GM18907 (cell line): ENCODE measurements at regions not wholly inside any gene's neighbourhood (a gene's known extent, or its start where the extent isn't known, plus 50 kb on each side); places are given as distances from the start of the nearest gene placed in this dataset.

Source experiments
- ATAC-seq: cut with Tn5 transposase; IDR thresholded peaks from one replicate; pipeline ENCODE4 v1.9.1; 2021; ENCODE audit warnings: mild to moderate bottlenecking, moderate library complexity; ENCODE audit not compliant: unreplicated experiment

- ATAC-seq: peak; percentile 85
Measured at GRCh38 chr5:165630261-165630778, 2124.9 kb downstream of the MAT2B start.

DNA sequence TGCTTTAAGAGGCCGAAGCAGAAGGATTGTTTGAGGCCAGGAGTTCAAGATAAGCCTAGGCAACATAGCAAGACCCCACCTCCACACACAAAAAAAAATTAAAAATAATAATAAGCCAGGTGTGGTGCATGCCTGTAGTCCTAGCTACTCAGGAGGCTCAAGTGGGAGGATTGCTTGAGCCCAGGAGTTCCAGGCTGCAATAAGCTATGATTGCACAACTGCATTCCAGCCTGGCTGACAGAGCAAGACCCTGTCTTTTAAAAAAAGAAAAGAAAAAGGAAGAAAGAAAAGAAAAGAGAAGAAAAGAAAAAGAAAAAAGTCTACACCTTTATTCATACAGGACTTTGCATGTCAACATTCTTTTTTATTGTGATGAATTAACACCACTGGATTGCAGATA, 2125.8 kb downstream of the MAT2B start:
- ATAC-seq: no peak

DNA sequence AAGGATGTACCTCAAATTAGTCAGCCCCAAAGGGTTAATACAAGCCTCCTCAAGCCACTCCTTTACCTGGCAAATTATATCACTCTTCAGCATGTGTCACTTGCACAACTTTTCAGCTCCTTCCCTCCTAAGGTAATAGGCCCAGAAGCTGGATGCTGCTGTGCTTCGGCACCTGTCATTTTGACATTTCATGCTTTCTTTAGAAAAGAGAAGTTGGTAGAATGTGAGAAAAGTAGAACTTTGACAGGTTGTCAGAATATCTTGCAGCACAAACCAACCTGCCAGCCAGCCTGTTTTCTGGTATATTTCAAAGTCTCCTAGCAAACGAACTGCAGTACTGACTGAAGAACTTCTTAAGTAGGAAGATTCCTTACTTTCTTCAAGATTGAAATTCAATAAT, 2136.9 kb downstream of the MAT2B start:
- ATAC-seq: no peak

- no peak for ATAC-seq
Measured at GRCh38 chr5:165665735-165666400, 2160.4 kb downstream of the MAT2B start.

DNA sequence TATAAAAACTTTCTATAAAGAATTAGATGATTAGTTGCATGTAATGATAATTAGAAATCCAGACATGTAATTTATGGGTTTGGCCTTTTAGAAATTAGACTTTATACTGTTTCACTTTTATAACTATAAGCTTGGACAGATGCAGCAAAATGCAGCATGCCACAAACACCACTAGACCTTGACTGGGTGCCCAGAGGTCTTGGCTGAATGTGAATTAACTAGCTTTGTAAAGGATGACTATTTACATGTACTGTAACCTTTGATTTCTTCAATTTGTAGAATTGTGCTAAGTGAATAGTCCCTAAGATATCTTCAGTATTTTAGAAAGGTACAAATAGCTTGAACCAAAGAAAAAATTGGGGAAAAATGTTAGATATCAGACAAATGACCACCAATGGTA, 2168.1 kb downstream of the MAT2B start:
- no peak for ATAC-seq

GRCh38 chr5:165695796-165696195, 2190.4 kb downstream of the MAT2B start:
- no peak for ATAC-seq

- ATAC-seq: no peak
Measured at GRCh38 chr5:165705960-165706359, 2200.5 kb downstream of the MAT2B start.

DNA sequence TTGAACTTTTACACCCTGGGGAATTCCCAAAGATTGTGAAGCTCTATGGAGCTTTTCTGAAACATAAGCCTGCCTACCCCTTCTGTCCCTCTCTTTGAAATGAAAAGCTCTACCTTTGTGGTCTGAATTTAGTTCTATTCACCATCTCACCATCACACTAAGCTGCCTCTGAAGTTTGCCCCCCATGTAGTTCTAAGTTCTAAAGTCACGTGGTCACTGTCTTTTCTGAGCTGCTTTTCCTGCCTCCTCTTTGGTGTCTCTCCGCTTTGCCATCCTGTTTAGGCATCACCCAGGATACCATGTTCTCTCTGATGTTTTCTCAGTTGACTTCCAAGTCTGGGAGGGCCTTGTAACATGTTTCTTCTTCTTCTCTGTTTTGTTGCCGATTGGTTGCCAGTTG, 2206.6 kb downstream of the MAT2B start:
- ATAC-seq: no peak

- ATAC-seq: no peak
Measured at GRCh38 chr5:165714598-165714997, 2209.2 kb downstream of the MAT2B start.

GRCh38 chr5:165720901-165721300, 2215.5 kb downstream of the MAT2B start:
- ATAC-seq: no peak

DNA sequence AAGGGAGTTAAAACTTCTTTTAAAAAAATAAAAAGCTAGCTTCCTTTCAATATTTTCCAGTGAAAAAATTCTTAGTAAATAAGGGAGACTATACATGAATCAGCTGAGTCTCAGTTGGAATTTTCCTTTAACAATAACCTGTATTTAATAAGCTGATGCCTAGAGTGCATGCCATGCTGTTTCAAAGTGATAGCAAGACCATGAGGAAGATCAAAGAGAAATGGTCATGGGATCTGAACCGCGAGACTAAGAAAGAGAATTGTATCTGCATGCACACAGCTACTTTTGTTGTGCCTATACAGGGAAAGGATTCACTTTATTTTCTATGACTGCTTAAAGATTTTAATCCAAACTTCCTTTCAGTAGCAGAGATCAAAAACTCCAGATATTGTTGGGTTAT, 2217.0 kb downstream of the MAT2B start:
- ATAC-seq: no peak

DNA sequence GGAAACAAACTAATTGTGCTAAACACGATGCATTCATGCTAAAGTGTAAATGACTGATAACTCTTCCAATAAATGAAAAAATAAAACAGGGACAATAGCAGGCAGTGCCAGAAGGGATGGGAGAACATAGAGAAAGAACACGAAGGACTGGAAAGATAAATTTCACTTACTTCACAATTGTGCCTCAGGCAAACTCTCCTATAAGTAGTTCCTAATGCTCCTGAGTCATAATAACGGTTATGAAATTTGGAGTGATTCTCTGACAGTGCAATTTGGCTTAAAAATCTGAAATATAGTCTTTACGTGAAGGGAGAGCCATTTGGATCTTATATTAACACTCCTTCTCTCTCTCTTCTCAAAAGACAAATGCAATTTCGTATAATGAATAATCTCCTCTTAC, 2218.5 kb downstream of the MAT2B start:
- ATAC-seq: no peak

- no peak for ATAC-seq
Measured at GRCh38 chr5:165728425-165728824, 2223.0 kb downstream of the MAT2B start.

GRCh38 chr5:165735388-165735787, 2230.0 kb downstream of the MAT2B start:
- no peak for ATAC-seq

- ATAC-seq: no peak
Measured at GRCh38 chr5:165739079-165739741, 2233.8 kb downstream of the MAT2B start.

GRCh38 chr5:165757791-165758190, 2252.4 kb downstream of the MAT2B start:
- no peak for ATAC-seq

DNA sequence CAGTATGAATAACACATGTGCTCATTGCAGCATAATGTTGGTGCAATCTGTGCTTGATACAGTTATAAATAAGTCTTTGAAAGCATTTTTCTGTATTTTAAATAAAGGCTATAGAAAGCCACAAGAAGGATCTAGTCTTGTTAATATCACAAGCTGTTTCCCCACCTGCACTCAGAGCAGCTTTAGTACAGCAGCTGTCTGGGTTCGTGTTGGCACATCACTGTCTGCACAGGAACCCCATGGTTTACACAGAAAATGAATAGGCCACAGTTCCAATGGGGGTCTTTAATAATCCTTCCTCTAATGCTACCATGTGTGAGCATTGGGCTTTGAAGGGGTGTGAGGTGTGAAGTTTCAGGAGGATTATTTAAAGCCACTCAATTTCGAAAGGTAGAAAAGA, 2269.7 kb downstream of the MAT2B start:
- no peak for ATAC-seq

DNA sequence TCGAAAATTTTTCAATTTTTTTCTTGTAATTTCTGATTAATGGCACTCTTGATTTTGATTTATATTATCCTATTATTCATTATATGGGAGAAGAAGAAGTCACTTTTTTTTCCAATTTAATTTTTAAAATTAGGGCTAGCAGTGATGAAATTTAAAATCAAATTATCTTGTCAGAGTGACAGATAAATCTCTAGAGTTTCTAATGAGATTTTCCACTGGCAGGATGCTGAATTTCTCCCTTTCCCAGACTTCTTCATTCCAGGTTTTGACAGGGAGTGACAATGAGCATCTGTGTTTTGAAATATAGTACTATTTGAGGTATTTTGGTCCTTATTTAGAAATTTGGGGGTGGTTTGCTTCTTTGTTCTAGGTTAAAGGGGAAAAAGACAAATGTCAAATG, 2274.1 kb downstream of the MAT2B start:
- no peak for ATAC-seq

GRCh38 chr5:165780901-165781300, 2275.5 kb downstream of the MAT2B start:
- no peak for ATAC-seq

DNA sequence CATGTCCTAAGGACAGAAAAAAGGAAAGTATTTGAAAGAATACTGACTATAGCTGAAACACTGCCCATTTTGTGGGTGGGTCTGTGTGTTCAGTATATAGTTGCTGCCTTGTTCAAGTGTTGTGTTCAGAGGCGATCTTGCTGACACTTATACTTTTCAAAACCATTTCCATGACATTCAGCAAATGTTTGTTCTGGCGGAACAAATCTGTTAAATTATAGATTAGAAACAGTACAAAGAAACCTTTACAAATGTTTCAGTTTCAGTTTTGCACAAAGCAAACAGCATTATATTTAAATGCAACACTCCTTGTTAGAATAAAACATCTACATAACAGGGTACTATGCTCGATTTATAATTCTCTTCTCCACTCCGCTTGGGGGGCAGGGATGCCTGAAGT, 2276.3 kb downstream of the MAT2B start:
- no peak for ATAC-seq

DNA sequence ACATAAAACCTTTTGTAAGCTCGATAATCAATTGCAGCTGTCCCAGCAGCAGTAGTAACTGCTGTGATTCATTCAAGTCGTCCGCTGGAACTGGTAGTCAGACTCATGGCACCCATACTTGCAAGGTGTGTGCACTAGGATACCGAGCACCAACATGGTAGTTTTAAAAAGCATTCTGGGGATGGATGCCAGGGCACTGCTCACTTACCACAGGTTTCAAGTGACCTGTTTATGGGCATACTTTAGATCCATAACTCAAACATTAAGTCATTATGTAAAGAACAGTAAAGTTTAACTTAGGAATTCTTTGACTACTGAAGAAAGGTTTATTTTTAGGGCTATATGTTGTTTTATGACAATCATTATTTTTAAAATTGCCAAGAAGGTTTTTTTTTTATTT, 2277.6 kb downstream of the MAT2B start:
- no peak for ATAC-seq

GRCh38 chr5:165786073-165786472, 2280.7 kb downstream of the MAT2B start:
- no peak for ATAC-seq

DNA sequence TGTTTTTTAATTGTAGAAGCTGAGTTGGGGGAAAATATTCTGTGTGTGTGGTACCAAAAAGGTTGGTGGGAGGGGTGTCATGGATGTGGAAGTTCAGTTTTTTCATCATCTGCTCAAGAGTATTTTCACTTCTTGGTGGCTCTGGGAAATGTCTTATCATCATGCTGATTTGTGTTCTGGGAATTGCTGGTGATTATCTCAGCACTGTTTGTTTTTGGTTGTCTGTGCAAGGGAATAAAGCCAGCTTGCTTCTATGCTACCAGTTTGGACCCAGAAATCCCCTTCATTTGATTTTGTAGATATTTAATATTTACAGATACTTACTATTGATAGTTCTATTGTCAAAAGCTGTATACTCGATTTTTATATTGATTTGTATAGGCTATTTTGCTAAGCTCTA, 2289.7 kb downstream of the MAT2B start:
- ATAC-seq: no peak
